Gastrocnemius medialis (tissue), 4 donors: ENCODE measurements at regions not wholly inside any gene's neighbourhood (a gene's known extent, or its start where the extent isn't known, plus 50 kb on each side); places are given as distances from the start of the nearest gene placed in this dataset.

Source experiments
- POLR2A ChIP-seq, 2 donors: fragments of 450-650 bp; IDR thresholded peaks; one replicate each; pipeline ENCODE4 v1.6.1; 2017; ENCODE audit warnings: antibody characterized with exemption in 2 of 2, mild to moderate bottlenecking in 2 of 2, moderate library complexity in 2 of 2
- TF ChIP-seq, protein P1 (sequence below), 5 experiments: fragments of 450-650 bp in 3 of 5; fragments of 200-600 bp in 2 of 5; sonication (generic) in 2 of 5; IDR thresholded peaks in 4 of 5; conservative IDR thresholded peaks in 1 of 5; 1 replicate in 4 of 5; 2 replicates in 1 of 5; pipeline ENCODE4 v1.5.1; 2016 to 2019; ENCODE audit warnings: antibody characterized with exemption in 5 of 5, mild to moderate bottlenecking in 3 of 5, moderate library complexity in 3 of 5

DNA sequence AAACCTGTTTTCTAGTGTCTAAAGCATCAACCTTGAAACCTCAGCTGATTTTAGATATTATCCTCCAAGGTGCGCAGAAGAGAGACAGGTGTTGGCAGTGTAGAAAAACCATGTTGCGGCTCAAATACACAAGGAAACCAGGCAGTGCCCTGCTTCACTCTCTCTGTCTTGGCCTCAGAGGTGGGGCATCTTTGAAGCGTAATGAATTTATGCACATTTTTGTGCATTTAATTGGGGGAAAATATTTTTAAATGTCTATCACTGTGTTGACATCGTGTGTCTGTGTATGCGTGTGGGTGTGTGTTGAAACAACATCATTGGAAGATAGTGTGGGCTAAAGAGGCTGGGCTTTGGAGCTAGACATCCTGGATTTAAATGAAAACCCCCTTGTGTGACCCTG is 334.0 kb upstream of the CHD6 start:
- TF ChIP-seq, protein P1, sequence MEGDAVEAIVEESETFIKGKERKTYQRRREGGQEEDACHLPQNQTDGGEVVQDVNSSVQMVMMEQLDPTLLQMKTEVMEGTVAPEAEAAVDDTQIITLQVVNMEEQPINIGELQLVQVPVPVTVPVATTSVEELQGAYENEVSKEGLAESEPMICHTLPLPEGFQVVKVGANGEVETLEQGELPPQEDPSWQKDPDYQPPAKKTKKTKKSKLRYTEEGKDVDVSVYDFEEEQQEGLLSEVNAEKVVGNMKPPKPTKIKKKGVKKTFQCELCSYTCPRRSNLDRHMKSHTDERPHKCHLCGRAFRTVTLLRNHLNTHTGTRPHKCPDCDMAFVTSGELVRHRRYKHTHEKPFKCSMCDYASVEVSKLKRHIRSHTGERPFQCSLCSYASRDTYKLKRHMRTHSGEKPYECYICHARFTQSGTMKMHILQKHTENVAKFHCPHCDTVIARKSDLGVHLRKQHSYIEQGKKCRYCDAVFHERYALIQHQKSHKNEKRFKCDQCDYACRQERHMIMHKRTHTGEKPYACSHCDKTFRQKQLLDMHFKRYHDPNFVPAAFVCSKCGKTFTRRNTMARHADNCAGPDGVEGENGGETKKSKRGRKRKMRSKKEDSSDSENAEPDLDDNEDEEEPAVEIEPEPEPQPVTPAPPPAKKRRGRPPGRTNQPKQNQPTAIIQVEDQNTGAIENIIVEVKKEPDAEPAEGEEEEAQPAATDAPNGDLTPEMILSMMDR (IDR thresholded peaks at IDR 0.05 in 4 of 5, conservative IDR thresholded peaks at IDR 0.05 in 1 of 5): no peak
- TF ChIP-seq POLR2A (IDR thresholded peaks at IDR 0.05): no peak
